Fibroblast of skin of right biceps (primary cell): ENCODE measurements at regions not wholly inside any gene's neighbourhood (a gene's known extent, or its start where the extent isn't known, plus 50 kb on each side); places are given as distances from the start of the nearest gene placed in this dataset.

ENCODE experiments used
- DNase-seq: peaks from one replicate; pipeline ENCODE4 v3.0.0-alpha.2; 2013

DNA sequence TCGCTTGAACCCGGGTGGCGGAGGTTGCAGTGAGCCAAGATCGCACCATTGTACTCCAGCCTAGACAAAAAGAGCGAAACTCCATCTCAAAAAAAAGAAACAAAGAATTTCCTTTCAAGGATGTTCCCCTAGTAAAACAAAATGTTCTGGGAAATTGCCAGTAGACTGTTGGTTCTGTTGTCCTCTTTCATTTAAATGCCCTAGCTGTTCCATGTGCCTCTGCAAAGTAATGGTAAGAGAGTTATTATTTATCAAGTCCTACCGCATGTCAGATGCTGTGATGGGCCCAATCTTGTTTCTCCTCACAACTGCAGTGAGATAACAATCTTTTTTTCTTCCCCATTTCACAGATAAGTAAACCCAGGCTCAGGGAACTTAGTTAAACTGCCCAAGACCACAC lies 254.3 kb upstream of the TPM1 start:
- no peak for DNase-seq

DNA sequence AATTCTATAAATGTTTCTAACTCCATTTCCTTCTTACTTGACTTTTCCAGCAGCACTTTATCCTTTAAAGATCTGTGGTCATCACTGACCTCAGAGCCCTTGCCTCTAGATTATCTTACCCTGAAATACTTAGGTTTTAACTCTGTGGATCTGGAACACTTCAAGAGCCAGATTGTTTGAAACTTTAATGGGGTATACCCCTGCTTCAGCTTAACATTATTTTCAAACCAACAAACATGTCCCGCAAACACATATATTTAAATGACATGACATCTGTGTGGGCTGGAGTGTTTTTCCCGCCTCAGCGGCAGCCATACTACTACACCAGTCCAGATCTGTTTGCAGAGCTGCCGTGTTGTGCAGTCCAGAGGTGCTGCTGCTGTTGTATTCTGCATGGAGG lies 252.0 kb upstream of the TPM1 start:
- no peak for DNase-seq

DNA sequence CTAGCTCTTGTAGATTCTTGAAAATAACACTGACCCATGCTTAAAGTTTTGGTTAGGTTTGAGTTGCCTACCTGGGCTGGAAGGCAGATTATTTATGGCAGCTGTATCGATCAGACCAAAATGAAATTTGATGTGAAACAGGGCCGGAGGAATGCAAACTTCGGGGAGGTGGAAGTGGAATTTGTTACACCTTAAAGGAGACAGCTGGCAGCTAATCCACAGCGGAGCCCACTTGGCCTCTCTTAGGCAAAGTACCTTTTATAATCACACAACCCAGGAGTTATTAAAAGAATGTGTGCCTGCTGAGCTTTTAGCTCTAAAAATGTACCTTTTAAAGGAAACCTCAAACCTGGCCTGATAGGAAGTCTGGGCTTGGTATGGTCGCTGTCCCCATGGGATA lies 250.9 kb upstream of the TPM1 start:
- no peak for DNase-seq

DNA sequence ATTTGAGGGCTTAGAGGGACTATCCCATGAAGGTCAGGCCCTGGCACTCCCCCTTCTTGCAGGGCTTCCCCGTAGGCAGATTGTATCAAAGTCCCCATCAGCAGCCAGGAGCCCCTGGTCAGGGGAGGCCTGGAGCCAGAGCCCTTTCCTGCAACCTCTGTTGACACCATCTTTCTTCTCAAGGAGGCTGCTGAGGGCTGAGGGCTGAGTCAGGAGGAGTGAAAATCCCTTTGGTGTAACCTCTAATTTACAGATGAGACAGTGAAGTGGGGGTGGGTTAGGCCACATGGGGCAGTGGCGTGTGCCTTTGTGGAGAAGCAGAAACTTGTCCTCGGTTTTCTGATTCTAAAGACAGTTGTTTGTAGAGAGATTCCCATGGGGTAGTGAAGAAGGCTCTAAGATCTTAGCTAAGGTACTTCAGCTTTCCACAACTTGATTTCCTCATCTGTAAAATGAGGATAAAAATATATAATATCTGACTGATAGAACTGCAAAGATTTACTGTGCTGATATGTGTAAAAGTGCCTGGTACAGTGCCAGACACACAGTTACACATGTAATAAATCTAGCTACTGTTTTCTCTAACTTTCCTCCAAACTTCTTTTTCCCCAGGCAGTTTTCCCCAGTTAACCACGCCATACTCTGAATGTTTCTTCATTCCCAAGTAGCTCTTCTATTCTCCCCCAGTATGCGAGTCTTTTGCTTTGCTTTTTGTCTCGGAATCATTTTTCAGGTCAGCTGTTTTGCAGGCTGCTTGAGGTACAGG lies 249.4 kb upstream of the TPM1 start:
- DNase-seq: peak; percentile 73

DNA sequence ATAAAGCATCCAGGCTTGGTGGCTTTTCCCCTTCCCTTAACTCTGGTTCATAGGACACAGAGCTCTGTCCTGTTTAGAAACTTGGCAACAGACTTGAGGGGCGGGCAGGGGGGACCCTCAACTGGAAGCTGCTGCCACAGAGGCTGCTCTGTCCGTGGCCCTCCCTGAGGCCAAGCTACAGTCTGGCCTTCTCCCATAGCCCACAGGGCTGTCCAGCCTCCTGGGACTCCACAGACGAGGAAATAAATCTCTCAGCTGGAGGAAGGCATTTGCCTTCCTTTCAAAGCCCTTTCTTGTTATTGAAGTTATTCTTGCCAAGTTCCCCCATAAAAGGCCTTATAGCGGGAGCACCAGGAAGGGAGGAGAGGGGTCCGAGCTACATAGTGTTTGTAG lies 248.8 kb upstream of the TPM1 start:
- DNase-seq: no peak

DNA sequence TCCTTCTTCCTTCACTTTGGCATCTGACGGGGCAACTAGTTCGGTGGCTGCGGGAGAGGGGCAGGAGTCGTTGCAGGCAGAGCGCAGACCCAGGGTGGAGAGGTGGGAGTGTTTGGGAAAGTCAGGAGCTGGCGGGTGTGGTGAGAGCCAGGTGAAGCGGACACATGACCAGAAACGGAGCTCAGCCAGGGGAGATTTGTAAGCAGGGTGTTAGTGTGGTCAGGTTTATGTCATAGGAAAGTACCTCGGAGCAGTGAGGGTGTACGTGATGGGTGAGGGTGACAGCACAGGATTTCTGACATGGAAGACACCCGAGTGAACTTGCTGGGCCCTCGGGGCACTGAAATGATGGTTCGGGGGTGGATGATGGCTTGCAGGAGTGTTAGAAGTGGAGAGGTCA lies 247.4 kb upstream of the TPM1 start:
- no peak for DNase-seq

DNA sequence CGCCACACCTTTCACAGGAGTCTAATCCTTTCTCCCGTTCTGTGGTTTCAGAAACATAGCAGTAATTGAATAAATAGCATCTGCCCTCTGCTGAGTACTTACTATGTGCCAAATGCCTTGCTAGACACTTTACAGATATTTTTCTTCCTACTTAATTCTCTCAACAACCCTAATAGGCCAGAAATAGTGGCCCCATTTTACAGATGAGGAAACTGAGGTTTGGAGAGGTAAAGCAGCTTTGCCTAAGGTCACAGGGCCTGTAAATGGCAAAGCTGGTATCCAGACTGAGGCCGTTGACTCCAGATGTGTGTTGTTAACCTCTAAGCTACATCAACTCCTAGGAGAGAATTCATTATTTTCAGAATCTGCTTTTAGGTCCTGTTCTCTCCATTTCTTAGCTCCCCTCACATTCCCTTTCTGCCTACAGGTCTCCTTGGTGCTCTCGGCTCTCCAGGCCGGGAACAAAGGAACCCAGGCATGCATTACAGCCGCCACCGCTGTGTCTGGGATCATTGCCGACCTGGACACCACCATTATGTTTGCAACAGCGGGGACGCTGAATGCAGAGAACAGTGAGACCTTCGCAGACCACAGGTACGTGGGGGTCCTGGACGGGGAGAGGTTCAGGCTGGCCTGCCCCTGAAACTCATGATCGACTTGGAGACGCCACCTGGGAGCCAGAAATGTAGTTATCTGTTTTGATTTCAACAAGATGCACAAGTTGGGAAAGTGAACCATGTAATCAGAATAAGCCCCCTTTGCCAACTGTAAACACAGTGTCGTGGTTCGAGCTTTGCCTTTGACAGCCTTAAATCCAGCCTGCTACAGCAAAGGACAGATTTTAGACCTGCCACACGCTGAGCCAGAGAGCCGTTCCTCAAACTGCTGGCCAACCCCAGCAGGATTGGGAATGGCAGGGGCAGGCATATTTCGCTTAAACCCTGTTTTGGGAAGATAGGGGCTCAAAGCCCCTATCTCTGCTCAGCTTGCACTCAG lies 246.5 kb upstream of the TPM1 start:
- DNase-seq: no peak

DNA sequence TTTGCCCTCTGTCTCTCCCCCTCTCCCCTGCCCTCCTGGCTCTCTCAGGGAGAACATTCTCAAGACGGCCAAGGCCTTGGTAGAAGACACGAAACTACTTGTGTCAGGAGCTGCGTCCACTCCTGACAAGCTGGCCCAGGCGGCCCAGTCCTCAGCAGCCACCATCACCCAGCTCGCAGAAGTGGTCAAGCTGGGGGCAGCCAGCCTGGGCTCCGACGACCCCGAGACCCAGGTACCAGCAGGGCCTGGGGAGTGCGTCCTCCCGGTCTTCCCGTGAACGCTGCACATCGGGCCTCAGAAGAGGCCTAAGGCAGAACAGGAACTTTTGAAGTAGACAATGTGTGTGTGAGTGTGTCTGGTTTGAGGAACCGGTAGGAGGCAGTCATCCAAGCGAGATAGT lies 245.4 kb upstream of the TPM1 start:
- no peak for DNase-seq

DNA sequence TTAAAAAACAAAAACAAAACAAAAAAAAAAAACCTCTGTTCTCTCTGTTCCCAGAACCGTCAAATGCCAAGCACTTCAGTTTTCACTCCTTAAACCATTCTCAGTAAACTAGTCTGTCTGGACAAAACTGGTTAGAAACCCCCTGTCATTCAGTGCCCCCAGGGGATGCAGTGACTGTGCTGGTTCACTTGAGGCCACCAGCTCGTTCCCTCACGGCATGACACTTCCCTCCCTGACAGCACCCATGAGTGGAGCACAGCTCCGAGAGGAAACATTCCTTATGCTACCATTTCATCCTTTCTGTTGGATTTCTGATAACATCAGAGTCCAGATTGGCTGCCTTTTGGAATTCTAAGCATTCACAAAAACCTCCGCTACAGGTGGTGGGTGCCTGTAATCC lies 244.0 kb upstream of the TPM1 start:
- no peak for DNase-seq

DNA sequence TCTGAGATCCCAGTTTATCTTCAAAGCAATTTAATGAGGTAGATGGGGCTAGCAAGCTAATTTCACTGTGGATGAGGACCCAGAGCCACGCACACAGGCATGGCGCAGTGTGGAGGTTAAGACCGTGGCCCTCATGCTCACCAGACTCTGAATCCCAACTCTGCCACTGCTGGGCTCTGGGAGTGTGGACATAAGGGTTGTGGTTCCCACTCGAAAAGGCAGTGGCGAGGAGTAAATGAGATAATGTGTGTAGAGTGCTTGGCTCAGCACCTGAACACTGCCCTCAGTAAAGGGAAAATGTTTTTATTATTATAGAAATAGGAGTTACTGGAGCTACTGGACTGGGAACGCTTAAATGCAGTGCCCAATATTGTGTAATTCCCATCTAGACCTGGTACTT lies 243.5 kb upstream of the TPM1 start:
- no peak for DNase-seq

DNA sequence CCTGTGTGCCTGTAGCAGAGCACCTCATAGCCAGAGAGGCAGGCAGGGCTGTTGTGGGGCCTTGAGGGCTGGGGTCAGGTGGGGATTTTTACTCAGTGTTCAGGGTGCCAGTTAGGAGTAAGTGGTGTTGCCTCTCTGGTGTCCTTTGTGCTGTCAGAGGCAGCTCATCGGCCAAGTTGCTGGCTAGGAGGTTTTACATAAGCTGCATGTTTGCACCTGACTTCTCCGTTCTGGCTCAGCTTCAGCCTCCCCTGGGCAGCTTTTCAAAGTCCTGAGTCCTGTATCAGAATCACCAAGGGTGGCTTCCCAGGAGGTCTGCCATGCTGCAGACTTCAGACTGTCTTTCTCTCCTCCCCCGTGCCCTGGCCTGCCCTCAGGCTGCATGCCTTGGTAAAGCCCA lies 242.6 kb upstream of the TPM1 start:
- no peak for DNase-seq

DNA sequence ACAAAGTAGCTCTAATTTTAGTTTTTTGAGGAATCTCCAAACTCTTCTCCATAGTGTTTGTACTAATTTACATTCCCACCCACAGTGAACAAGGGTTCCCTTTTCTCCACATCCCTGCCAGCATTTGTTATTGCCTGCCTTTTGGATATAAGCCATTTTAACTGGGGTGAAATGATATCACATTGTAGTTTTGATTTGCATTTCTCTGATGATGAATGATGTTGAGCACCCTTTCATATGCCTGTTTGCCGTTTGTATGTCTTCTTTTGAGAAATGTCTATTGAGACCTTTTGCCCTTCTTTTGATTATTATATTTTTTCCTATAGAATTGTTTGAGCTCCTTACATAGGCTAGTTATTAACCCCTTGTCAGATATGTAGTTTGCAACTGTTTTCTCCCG lies 239.9 kb upstream of the TPM1 start:
- no peak for DNase-seq

DNA sequence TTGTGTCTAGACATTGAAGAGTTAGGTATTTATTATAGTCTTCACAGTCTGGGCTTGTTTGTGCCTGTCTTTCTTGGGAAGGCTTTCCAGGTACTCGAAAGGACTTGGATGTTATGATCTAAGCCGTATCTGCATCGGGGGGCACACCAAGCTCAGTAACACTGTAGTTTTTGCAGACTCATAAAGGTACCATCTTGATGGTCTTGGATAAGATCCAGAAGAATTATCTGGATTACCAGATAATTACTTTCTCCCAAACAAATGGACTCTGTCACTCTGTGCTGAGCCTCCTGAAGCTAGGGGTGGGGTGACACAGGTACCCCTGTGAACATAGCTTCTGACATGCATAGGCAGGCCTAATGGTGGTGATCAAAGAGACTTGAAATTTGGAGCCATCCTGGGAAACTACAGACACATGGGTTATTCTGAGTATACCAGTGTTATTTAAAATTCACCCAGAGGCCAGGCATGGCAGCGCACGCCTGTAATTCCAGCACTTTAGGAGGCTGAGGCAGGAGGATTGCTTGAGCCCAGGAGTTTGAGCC lies 238.6 kb upstream of the TPM1 start:
- DNase-seq: no peak

DNA sequence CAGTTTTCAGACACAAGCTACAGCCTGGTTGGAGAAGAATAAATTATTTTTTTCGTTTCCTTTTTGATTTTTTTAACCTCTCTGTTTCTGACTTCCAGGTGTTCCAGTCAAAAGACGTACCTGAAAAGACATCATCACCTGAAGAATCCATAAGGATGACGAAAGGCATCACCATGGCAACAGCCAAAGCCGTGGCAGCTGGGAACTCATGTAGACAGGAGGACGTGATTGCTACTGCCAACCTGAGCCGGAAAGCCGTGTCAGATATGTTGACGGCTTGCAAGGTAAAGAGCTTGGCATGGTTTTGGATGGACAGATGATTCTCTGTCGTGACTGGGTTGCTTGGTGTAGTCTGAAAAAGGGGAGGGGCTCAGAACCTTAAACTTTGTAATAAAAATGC lies 237.0 kb upstream of the TPM1 start:
- DNase-seq: no peak

DNA sequence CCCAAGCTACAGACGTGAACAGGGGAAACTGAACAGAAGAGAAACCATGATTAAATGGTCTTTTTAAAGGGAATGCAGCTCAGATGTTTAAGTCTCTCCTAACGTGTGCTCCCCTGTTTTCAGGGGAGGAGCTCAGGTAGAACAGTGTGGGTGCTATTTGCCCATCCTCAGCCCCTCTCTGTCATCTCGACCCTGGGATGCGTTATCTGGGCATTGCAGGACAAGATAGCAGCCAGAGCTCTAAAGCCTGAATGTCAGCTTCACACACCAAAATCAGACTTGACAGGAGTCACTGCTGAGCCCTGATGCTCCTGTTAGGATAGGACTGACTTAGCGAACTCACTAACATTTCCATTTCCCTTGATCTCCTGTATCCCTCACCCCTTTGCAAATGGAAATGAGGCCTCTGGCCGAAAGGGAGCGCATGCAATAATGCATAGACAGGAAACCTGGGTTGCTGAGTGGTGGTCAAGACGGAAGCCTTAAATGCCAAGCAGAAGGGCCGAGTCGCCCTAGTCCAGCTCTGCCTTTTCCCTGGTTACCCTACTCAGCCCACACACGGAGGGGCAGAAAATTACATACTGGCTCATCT lies 234.9 kb upstream of the TPM1 start:
- no peak for DNase-seq

DNA sequence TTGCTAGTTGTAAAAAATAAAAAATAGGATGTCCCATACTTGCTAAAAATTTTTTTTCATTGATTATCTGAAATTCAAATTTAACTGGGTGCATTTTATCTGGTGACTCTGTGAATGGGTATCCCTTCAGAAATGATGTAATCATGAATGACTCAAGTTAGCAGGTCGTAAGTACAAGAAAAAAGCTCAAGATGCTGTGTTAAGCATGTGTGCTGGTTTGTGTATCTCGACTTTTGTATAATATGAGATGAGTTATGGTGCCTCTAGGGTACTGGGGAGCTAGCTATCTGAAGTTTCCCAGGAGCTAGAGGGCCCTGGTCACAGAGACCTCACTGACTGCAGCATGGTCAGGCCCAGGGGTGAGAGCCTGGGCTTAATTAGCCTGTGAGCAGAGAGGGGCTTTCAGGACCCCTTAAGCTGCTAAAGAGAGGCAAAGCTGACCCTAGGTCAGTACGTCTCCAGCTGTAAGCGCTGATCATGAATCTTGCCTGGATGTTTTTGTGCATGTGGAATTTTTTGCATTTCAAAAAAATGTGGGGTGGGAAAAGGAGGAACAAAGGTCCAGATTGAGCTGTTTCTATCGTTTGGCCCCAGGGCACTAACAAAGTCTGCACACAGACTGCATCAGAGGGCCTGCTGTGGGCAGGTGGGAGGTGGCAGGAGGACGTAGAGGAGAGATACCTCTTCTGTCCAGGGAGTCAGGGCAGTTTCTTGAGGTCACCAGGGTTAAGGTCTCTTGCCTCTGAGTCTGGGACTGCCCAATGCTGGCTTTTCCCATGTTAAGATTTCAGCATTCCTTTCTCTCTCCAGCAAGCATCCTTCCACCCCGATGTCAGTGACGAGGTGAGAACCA lies 233.2 kb upstream of the TPM1 start:
- peak; percentile 66 for DNase-seq

DNA sequence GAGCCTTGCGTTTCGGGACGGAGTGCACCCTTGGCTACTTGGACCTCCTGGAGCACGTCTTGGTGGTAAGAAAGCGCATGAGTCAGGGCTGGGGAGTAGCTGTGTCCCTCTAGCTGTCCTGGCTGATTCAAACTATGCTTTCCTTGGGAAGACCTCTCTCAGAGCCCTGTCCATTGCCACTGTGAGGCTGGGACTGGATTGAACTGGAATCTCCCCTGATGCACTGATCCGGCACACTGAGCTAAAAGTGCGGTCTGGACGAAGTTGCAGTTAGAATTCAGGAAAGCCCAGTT lies 232.6 kb upstream of the TPM1 start:
- no peak for DNase-seq

DNA sequence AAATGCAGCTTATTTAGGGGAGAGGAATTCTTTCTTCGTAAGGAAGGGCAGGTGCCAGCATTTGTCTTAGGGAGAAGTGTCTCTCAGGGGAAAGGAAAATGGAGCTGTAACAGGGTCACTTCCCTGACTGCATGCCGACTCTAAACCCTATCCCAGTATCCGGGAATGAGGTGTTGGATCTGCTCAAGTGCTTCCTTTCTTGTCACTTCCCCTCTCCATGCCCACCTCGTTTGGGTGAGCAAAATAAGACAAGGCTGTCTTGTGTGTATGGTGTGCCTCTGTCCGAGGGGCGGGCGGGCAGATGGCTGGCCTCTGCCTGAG lies 230.1 kb upstream of the TPM1 start:
- no peak for DNase-seq

DNA sequence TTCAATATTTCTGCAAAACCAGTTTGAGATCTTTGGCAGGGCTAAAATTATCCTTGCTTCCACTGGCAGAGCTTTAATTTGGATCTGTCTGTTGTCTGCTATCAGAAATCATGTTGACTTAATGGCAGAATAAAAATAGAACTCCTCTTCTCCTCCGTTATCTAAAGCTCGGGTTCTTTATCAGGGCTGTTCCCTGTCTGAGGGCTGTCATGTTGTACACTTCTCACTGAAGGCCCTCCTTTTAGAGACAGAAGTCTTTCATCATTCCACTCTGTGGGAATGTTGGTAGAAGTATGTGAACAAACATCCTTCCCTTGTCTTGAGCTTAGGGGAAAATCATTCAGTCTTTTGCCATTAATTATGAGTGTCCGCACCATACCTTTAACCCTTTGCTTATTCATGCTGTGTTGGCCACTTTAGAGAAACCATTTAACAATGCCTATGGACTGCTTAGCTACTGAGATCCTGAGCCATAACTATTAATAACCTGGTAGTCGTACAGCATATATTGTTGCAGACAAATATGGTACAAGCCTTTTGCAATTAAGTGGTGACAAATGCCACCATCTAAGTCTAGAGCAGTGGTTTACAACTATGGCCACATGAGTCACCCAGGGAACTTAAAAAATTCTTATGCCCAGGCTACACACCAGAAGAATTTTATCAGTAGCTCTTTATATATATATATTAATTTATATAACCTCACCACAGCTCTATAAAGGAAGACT lies 226.0 kb upstream of the TPM1 start:
- DNase-seq: peak; percentile 38

DNA sequence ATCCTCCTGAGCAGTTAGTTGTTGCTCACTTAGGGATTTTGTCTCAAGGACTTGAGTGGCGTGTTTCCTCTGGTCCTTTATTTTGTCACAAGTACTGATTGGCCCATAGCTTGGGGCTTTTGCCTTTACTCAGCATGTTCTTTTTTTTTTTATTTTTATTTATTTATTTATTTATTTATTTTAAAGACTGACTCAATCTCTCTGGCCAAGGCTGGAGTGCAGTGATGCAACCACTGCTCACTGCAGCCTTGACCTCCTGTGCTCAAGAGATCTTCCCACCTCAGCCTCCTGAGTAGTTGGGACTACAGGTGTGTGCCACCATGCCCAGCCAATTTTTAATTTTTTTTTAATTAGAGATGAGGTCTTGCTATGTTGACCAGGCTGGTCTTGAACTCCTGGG lies 223.9 kb upstream of the TPM1 start:
- DNase-seq: no peak

DNA sequence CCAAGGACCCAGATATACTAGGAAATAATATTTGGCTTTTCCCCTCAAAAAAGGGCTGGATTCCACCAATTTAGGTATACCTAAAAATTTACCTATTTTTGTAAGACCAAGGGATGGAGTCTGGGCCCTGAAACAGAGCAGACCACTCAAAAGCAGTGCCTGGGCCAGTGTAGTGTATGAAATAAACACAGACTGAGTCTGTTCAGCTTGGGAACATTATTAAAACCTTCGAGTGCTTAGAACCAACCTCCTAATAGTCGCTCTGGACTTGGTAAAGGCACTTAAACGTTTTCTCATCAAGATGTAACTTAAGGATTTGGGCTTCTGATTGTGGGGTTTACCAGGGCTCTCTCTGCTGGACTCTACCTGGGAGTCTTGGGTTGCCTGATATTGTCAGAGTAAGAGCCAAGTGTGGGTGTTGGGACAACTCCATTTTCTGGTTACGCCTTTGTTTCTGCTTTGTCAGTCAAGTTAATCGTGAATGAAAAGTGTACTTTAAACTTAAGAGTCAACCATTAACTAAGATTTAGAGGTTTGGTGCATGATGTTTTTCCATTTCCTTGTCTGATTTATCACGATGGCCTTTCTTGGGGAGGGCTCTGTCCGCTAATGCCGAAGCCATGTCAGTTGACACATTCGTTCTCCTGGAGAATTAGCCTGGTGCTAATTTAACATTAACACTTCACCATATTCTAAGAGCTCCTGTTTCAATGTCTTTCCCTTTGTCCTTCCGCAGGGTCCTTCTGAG lies 221.0 kb upstream of the TPM1 start:
- DNase-seq: no peak

DNA sequence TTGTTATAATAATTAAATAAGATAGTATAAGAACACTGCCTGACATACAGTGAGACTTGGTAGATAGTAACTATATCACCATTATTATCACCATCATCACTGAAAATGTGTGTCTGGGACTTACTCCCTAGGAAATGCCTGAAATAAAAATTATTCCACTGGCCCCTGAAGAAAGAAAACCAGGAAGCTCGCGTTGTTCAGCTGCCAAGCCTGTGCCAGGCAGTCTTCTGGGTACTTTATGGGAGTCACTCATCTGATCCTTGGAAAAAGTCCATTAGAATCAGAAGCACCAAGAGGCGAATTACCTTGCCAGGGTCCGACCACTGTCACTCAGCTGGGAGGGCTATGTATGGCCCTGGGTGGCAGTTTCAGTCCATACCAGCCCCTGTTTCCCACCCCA lies 220.3 kb upstream of the TPM1 start:
- DNase-seq: no peak
